Lower leg skin (tissue), 3 donors: ENCODE measurements at regions not wholly inside any gene's neighbourhood (a gene's known extent, or its start where the extent isn't known, plus 50 kb on each side); places are given as distances from the start of the nearest gene placed in this dataset.

Source experiments
- POLR2A ChIP-seq, 2 donors: fragments of 450-650 bp; IDR thresholded peaks; one replicate each; pipeline ENCODE4 v1.6.1; 2016 to 2017; ENCODE audit warnings: antibody characterized with exemption in 2 of 2, mild to moderate bottlenecking in 1 of 2, moderate library complexity in 1 of 2
- TF ChIP-seq, protein P1 (sequence below), 3 donors: fragments of 450-650 bp; IDR thresholded peaks; one replicate each; pipeline ENCODE4 v1.5.1; 2016; ENCODE audit warnings: antibody characterized with exemption in 3 of 3, mild to moderate bottlenecking in 3 of 3, moderate library complexity in 2 of 3

DNA sequence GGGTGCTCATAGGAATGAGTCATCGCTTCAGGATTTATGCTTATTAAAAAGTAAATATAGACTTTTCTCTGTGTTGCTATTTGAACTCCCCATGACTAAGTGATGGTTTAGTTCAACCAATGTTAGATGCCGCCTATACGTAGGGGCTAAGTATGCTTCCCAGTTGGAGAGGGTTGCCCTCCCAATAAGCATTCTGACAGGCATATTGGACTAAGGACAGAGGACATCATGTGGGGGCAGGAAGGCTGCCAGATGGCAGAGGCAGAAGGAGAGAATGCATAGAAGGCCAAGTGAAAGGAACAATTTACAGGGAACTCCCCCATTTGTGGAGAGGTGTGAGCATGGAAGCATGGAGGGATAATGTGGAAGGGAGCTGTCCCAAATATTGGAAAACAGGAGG is 318.4 kb upstream of the OBI1 start:
- TF ChIP-seq POLR2A (IDR thresholded peaks at IDR 0.05) = no peak
- TF ChIP-seq, protein P1, sequence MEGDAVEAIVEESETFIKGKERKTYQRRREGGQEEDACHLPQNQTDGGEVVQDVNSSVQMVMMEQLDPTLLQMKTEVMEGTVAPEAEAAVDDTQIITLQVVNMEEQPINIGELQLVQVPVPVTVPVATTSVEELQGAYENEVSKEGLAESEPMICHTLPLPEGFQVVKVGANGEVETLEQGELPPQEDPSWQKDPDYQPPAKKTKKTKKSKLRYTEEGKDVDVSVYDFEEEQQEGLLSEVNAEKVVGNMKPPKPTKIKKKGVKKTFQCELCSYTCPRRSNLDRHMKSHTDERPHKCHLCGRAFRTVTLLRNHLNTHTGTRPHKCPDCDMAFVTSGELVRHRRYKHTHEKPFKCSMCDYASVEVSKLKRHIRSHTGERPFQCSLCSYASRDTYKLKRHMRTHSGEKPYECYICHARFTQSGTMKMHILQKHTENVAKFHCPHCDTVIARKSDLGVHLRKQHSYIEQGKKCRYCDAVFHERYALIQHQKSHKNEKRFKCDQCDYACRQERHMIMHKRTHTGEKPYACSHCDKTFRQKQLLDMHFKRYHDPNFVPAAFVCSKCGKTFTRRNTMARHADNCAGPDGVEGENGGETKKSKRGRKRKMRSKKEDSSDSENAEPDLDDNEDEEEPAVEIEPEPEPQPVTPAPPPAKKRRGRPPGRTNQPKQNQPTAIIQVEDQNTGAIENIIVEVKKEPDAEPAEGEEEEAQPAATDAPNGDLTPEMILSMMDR (IDR thresholded peaks at IDR 0.05) = no peak
